GM21367 (cell line): ENCODE measurements at regions not wholly inside any gene's neighbourhood (a gene's known extent, or its start where the extent isn't known, plus 50 kb on each side); places are given as distances from the start of the nearest gene placed in this dataset.
"Not testable (repeated sequence)": the region's sequence is repeated elsewhere in the genome, so short reads cannot be mapped to it uniquely, and the experiment has no call there.

Experiments
- ATAC-seq: cut with Tn5 transposase; IDR thresholded peaks from one replicate; pipeline ENCODE4 v1.9.1; 2021; ENCODE audit not compliant: unreplicated experiment

- no peak for ATAC-seq
These were observed 133.7 kb upstream of the TBX18 start for GRCh38 chr6:84897988-84898594.

GRCh38 chr6:84897011-84897410, 132.6 kb upstream of the TBX18 start:
- ATAC-seq: no peak

GRCh38 chr6:84892671-84893070, 128.3 kb upstream of the TBX18 start:
- no peak for ATAC-seq

- no peak for ATAC-seq
These were observed 118.7 kb upstream of the TBX18 start for GRCh38 chr6:84882768-84883766.

GRCh38 chr6:84879385-84879784, 115.0 kb upstream of the TBX18 start:
- ATAC-seq: not testable (repeated sequence)

GRCh38 chr6:84877515-84878210, 113.3 kb upstream of the TBX18 start:
- ATAC-seq: no peak

- no peak for ATAC-seq
These were observed 112.5 kb upstream of the TBX18 start for GRCh38 chr6:84876723-84877514.

- no peak for ATAC-seq
These were observed 108.8 kb upstream of the TBX18 start for GRCh38 chr6:84872996-84873723.

GRCh38 chr6:84871925-84872324, 107.5 kb upstream of the TBX18 start:
- ATAC-seq: no peak

GRCh38 chr6:84870672-84871071, 106.3 kb upstream of the TBX18 start:
- ATAC-seq: no peak

GRCh38 chr6:84868149-84868548, 103.8 kb upstream of the TBX18 start:
- no peak for ATAC-seq

- no peak for ATAC-seq
These were observed 103.1 kb upstream of the TBX18 start for GRCh38 chr6:84867521-84867920.

- ATAC-seq: no peak
These were observed 102.3 kb upstream of the TBX18 start for GRCh38 chr6:84866715-84867114.

- ATAC-seq: not testable (repeated sequence)
These were observed 101.0 kb upstream of the TBX18 start for GRCh38 chr6:84865372-84865771.

- ATAC-seq: no peak
These were observed 98.4 kb upstream of the TBX18 start for GRCh38 chr6:84862843-84863242.

GRCh38 chr6:84860920-84861319, 96.5 kb upstream of the TBX18 start:
- no peak for ATAC-seq

GRCh38 chr6:84860509-84860908, 96.1 kb upstream of the TBX18 start:
- ATAC-seq: no peak

GRCh38 chr6:84854811-84855400, 90.5 kb upstream of the TBX18 start:
- ATAC-seq: no peak

- ATAC-seq: no peak
These were observed 89.5 kb upstream of the TBX18 start for GRCh38 chr6:84853901-84854300.

GRCh38 chr6:84848960-84849359, 84.6 kb upstream of the TBX18 start:
- no peak for ATAC-seq
